Fibroblast of skin of scalp (primary cell): ENCODE measurements at regions not wholly inside any gene's neighbourhood (a gene's known extent, or its start where the extent isn't known, plus 50 kb on each side); places are given as distances from the start of the nearest gene placed in this dataset.
A peak's percentile ranks its signal among the peaks of the same experiment; 100 is the strongest.
"Not testable (repeated sequence)": the region's sequence is repeated elsewhere in the genome, so short reads cannot be mapped to it uniquely, and the experiment has no call there.

ENCODE experiments used
- DNase-seq: peaks from one replicate; pipeline ENCODE4 v3.0.0-alpha.2; 2013

- DNase-seq: peak; percentile 89
These were observed 208.4 kb downstream of the TPST1 start for GRCh38 chr7:66413379-66414114.

- no peak for DNase-seq
These were observed 210.6 kb downstream of the TPST1 start for GRCh38 chr7:66415659-66416265.

- no peak for DNase-seq
These were observed 210.1 kb upstream of the KCTD7 start for GRCh38 chr7:66418537-66418936.

- no peak for DNase-seq
These were observed 209.5 kb upstream of the KCTD7 start for GRCh38 chr7:66419210-66419609.

GRCh38 chr7:66421830-66422475 is 206.7 kb upstream of the KCTD7 start:
- DNase-seq: no peak

- DNase-seq: no peak
These were observed 205.0 kb upstream of the KCTD7 start for GRCh38 chr7:66423729-66424128.

GRCh38 chr7:66426332-66426731 is 202.3 kb upstream of the KCTD7 start:
- no peak for DNase-seq

GRCh38 chr7:66426996-66427395 is 201.7 kb upstream of the KCTD7 start:
- no peak for DNase-seq

- DNase-seq: no peak
These were observed 200.7 kb upstream of the KCTD7 start for GRCh38 chr7:66427956-66428355.

- no peak for DNase-seq
These were observed 199.1 kb upstream of the KCTD7 start for GRCh38 chr7:66429498-66430163.

GRCh38 chr7:66430164-66430545 is 198.5 kb upstream of the KCTD7 start:
- DNase-seq: no peak

- not testable (repeated sequence) for DNase-seq
These were observed 189.8 kb upstream of the KCTD7 start for GRCh38 chr7:66438703-66439405.

- no peak for DNase-seq
These were observed 186.3 kb upstream of the KCTD7 start for GRCh38 chr7:66442385-66442784.

- no peak for DNase-seq
These were observed 184.7 kb upstream of the KCTD7 start for GRCh38 chr7:66443946-66444345.

GRCh38 chr7:66447007-66447406 is 181.7 kb upstream of the KCTD7 start:
- peak; percentile 33 for DNase-seq

- not testable (repeated sequence) for DNase-seq
These were observed 177.9 kb upstream of the KCTD7 start for GRCh38 chr7:66450814-66451213.

- not testable (repeated sequence) for DNase-seq
These were observed 177.0 kb upstream of the KCTD7 start for GRCh38 chr7:66451713-66452112.

GRCh38 chr7:66452165-66452564 is 176.5 kb upstream of the KCTD7 start:
- peak; percentile 26 for DNase-seq

GRCh38 chr7:66453340-66453739 is 175.3 kb upstream of the KCTD7 start:
- DNase-seq: no peak

- DNase-seq: no peak
These were observed 174.0 kb upstream of the KCTD7 start for GRCh38 chr7:66454600-66455225.

GRCh38 chr7:66455432-66455831 is 173.2 kb upstream of the KCTD7 start:
- DNase-seq: not testable (repeated sequence)

- DNase-seq: not testable (repeated sequence)
These were observed 172.2 kb upstream of the KCTD7 start for GRCh38 chr7:66456431-66456830.
